Right lobe of liver (tissue), 4 donors: ENCODE measurements at regions not wholly inside any gene's neighbourhood (a gene's known extent, or its start where the extent isn't known, plus 50 kb on each side); places are given as distances from the start of the nearest gene placed in this dataset.
"Not testable (repeated sequence)": the region's sequence is repeated elsewhere in the genome, so short reads cannot be mapped to it uniquely, and the experiment has no call there.

ENCODE experiments used
- CTCF ChIP-seq, 4 donors: fragments of 200-600 bp in 3 of 4; fragments of 450-650 bp in 1 of 4; IDR thresholded peaks; one replicate each; pipeline versions ENCODE4 v1.5.1 to v1.8.0; 2016 to 2022; ENCODE audit warnings: antibody characterized with exemption in 4 of 4, mild to moderate bottlenecking in 2 of 4
- POLR2A ChIP-seq: fragments of 450-650 bp; IDR thresholded peaks from one replicate; pipeline ENCODE4 v1.6.1; 2017; ENCODE audit warnings: antibody characterized with exemption, mild to moderate bottlenecking
- donor health status: DM: no; HTN: no; CAD: no.
- donor health status: DM: no; HTN: no; CAD: no.
- donor health status: DM: no; HTN: yes; CAD: no.

GRCh38 chr2:117337981-117338380, 476.5 kb upstream of the DDX18 start:
- TF ChIP-seq POLR2A; CTCF (IDR thresholded peaks at IDR 0.05): not testable (repeated sequence)
